Cardiac septum (tissue), 1 donor: ENCODE measurements at regions not wholly inside any gene's neighbourhood (a gene's known extent, or its start where the extent isn't known, plus 50 kb on each side); places are given as distances from the start of the nearest gene placed in this dataset.

Source experiments
- DNase-seq: peaks from one replicate; pipeline ENCODE4 v3.0.0-alpha.2; 2020; ENCODE audit warnings: low spot score
- intact Hi-C: fragments of 100-400 bp; cut with DNase I; formaldehyde crosslinking; loops from one replicate; pipeline ENCODE4 v1.14.0; 2022
- donor health status: DM: no; HTN: no; CAD: no.

DNA sequence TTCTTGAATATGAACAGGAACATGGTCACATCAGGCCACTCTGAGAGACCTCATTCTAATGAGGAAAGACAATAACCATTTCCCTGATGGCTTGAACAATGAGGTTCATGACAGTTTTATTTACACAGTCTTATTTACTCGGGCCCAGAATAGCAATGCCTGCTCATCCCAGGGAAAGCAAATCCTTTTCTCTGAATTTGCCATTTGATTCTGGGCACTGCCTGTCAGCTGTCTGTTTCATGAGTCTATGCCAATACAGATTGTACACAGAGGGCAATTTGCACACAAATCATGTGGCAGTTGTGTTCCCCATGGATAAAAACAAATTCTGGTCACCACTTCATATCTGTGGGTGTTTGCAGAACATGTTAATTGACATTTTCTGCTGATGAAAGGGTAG is 492.5 kb downstream of the ACTL7B start:
- no peak for DNase-seq
- intact Hi-C loops: no loop called here

DNA sequence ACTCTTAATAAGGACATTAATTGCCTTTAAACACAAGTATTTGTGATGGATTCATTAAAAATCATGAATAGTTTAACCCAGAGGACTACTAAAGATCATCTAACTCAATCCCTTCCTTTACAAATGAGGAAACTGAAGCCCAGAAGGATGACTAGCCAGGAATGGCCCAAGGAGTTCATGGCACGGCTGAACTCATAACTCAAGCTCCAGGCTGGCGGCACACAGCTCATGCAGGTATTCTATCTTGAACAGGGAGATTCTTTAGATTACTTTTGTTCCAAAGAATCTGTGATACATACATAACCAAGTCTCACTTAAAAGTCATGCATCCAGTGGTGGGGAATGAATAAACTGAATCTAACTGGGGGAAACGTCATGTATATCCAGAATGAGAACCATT is 495.5 kb downstream of the ACTL7B start:
- intact Hi-C loops: no loop called here
- DNase-seq: no peak

GRCh38 chr9:108356806-108357205 is 499.0 kb downstream of the ACTL7B start:
- no peak for DNase-seq
- intact Hi-C loops: no loop called here

GRCh38 chr9:108351571-108351970 is 504.2 kb downstream of the ACTL7B start:
- intact Hi-C loops: no loop called here
- DNase-seq: no peak

DNA sequence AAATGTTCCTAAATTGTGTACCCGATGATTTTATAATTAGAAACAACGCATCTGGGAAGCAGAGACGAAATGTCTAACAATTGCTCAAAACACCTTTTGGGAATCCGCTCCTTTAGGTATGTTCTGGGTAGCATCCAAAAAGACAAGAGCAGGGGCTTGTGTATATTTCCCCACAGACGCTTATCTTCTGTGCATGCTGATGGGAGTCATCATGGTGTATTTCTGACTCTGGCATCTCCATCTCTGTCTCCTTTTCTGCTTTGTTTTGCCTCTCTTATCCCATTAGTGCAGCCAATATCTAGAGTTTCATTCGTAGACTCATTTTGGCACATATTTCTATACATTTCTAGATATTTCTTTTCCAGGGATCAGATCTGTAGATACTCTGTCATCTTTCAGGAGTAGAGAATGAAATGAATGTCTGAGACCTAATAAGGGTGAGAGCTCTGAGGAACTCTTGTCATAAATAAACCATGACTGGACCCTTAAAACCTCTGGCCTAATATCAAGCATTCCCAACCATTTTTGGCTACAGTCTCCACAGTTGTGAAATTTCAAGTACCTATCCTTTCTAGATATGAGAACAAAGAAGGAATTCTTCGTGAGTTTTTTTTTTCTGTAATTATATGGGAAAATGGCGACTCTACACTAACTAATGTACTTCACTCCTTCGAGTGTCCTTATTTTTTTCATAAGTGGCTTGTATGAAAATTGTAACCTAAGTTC is 508.2 kb downstream of the ACTL7B start:
- intact Hi-C loops: no loop called here
- DNase-seq: no peak

DNA sequence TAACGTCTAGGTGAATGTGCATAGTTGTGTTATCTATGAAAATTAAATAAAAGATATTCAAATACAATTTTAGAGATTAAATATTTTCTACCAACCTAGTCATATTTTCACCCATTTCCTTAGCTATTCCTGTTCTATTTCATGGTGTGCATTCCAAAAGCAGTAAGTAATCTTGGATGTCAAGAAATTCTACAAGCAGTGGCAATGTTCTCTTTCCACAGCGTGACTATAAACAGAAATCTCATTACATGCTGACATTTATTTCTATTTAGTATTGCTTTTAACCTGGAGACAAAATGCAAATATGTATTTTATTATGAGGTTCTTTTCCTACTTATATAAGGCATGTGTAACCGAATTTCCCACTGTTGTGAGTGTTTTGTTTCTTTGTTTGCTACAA is 510.0 kb downstream of the ACTL7B start:
- no peak for DNase-seq
- intact Hi-C loops: no loop called here

DNA sequence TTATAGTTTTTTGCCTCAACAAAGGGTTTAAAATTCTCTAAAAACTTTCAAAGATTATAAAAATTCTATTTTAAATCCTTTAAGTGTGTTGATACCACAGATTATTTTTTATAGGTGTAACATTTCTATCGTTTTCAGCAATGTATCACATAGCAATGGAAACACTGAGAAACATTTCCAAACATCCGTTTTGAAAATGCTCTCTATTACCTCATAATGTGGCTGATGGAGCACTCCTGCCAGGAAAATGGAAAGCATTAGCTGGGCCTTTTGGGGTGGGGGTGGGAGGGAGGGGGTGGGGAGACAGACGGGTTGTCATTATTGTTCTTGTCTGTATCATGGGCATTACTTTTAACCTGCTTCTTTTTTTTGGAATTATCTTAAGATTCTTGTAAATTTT is 516.5 kb downstream of the ACTL7B start:
- no peak for DNase-seq
- intact Hi-C loops: no loop called here

DNA sequence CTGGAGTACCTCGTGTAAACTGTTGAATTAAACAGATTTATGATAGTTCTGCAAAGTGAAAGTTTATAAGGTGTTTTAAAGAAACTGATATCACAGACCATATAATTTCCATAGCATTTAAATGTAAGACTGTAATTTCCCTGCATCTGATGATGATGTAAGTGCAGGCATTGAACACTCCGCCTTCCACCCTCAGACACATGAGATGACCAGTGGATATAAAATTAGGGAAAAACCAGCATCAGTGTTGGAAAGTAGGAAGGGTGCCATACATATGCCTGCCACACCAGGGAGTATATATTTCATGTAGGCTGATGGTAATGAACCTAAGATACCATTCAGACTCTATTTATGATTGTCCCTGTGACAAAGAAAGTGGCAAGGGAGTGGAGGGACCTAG is 519.2 kb downstream of the ACTL7B start:
- intact Hi-C loops: no loop called here
- no peak for DNase-seq

DNA sequence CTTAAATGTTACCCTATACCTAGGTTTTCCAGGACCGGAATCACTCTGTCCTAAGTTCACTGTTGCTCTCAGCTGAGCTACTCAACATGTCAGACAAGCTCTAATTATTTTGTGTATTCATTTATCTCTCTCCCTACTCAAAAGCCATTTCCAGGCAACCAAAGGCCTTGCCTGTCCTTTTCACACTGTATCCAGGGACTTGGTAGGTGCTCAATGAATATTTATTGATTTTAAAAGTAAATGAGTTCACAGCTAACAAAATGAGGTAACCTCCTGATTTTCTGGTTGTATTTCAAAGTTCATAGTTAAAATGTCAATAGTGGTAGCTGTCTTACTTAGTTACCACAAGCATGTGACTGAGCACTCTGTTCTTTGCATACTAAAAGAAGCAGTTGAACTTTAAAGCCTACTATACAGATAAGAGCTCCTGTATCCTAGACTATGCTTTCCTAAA is 522.2 kb downstream of the ACTL7B start:
- intact Hi-C loops: no loop called here
- no peak for DNase-seq

GRCh38 chr9:108331596-108331995 is 524.2 kb downstream of the ACTL7B start:
- DNase-seq: no peak
- intact Hi-C loops: no loop called here

DNA sequence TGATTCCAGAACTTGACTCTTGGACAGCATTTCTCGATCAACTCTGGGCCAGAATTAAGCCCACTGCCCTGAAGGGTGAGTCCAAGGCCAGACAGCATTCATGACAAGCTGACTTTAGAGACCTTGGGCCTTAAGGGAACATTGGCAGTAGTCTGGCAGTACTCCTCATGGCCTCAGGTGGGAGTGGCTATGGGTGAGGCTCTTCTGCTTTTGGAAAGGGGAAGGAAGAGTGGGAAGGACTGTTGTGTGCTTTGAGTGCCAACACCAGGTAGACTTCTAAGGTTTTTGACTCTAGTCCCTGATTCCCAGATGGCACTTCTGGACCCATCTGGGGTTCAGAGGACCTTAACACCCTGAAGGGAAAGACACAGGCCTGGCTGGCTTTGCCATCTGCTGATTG is 530.4 kb downstream of the ACTL7B start:
- DNase-seq: no peak
- intact Hi-C loops: no loop called here

GRCh38 chr9:108323615-108324014 is 532.2 kb downstream of the ACTL7B start:
- intact Hi-C loops: no loop called here
- DNase-seq: no peak

- intact Hi-C loops: no loop called here
Observed at GRCh38 chr9:108322326-108323098, 533.3 kb downstream of the ACTL7B start.

GRCh38 chr9:108316630-108317029 is 539.2 kb downstream of the ACTL7B start:
- no peak for DNase-seq
- intact Hi-C loops: no loop called here

More at GRCh38 chr9:108322326-108323098, 533.3 kb downstream of the ACTL7B start:
- no peak for DNase-seq

GRCh38 chr9:108316066-108316465 is 539.7 kb downstream of the ACTL7B start:
- intact Hi-C loops: no loop called here
- no peak for DNase-seq

GRCh38 chr9:108311745-108312144 is 544.0 kb downstream of the ACTL7B start:
- no peak for DNase-seq
- intact Hi-C loops: no loop called here

GRCh38 chr9:108310202-108310601 is 545.6 kb downstream of the ACTL7B start:
- intact Hi-C loops: no loop called here
- DNase-seq: no peak

DNA sequence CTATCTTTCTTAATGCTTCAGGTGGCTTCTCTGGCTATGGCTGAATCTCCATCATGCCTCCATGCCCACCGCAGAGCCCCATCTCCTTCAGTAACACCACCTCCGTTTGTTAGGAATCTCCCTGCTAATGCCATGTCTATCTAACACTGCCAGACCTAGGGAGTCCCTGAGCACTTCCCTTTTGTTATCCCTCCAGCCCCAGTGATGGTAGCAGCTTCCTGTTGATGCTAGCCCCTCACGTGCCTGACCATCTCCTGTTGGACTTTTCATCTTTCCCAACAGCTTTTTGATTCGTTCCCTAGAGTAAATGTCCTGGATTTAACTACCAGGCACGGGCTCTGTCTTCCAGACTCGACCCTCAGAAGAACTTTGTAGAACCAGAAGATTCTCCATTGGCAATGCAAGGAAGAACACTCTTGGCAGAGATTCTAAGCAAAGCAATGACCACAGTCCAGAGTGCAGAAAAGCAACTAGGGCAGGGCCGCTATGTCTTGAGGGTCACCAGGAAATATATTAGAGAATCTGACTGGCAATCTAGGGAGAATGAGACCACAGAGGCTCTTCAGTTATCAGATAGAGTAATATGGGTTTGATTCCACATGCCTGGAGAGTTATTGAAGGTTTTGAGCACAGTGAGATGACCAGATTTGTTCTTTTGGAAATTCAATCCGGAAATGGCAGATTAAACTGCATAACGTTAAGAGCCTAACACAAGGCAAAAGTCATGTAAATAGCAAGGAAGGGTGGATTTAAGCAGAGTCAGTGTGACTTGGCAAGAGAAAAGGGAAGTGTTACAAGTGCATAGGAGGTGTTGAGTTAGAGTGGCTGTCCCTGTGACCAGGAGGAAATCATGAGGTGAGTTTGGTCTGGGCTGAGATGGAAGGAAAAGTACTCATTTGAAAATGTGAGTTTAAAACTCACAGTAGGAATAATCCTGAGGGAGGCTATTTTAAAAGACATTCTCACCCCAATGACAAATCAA is 555.2 kb downstream of the ACTL7B start:
- DNase-seq: no peak
- intact Hi-C loops: no loop called here

GRCh38 chr9:108297073-108297472 is 558.7 kb downstream of the ACTL7B start:
- DNase-seq: no peak
- intact Hi-C loops: no loop called here

DNA sequence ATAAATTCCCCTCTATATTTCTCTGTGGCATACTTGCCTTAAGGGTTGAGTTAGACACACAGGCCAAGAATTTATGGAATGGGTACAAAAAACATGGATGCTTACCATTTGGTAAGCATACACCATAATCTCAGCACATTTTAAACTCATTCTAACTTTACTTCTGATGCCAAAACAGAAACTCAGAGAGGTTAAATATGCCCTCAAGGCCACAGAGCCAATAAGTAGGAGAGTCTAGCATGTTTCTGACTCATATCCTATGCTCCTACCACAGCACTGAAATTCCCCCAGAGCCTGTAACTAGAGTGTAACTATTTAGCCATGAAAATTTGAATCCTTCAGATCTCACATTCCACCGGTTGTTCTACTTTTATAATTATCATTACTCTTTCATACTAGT is 559.7 kb downstream of the ACTL7B start:
- intact Hi-C loops: no loop called here
- no peak for DNase-seq
